ENCODE measurements at regions not wholly inside any gene's neighbourhood (a gene's known extent, or its start where the extent isn't known, plus 50 kb on each side); places are given as distances from the start of the nearest gene placed in this dataset.

- peak; percentile 90 for DNase-seq
Observed at GRCh38 chr11:76721755-76722677, 51.5 kb upstream of the LRRC32 start.

GRCh38 chr11:76723142-76723541 is 52.6 kb upstream of the LRRC32 start:
- no peak for DNase-seq

- no peak for DNase-seq
Observed at GRCh38 chr11:76723548-76723947, 53.0 kb upstream of the LRRC32 start.

- no peak for DNase-seq
Observed at GRCh38 chr11:76724171-76724768, 53.7 kb upstream of the LRRC32 start.

GRCh38 chr11:76728227-76728626 is 54.9 kb upstream of the TSKU start:
- no peak for DNase-seq

- DNase-seq, result no peak
Observed at GRCh38 chr11:76728778-76729177, 54.4 kb upstream of the TSKU start.

- DNase-seq, result no peak
Observed at GRCh38 chr11:76729214-76729613, 53.9 kb upstream of the TSKU start.

GRCh38 chr11:76730887-76731565 is 52.1 kb upstream of the TSKU start:
- no peak for DNase-seq

GRCh38 chr11:76732643-76733042 is 50.5 kb upstream of the TSKU start:
- no peak for DNase-seq
